Tibial nerve (tissue), 3 donors: ENCODE measurements at regions not wholly inside any gene's neighbourhood (a gene's known extent, or its start where the extent isn't known, plus 50 kb on each side); places are given as distances from the start of the nearest gene placed in this dataset.

Source experiments
- POLR2A ChIP-seq, 2 donors: fragments of 450-650 bp; IDR thresholded peaks; one replicate each; pipeline ENCODE4 v1.6.1; 2017; ENCODE audit warnings: antibody characterized with exemption in 2 of 2, mild to moderate bottlenecking in 2 of 2, moderate library complexity in 2 of 2
- TF ChIP-seq, protein P1 (sequence below), 5 experiments: fragments of 200-600 bp in 3 of 5; fragments of 450-650 bp in 2 of 5; sonication (generic) in 3 of 5; IDR thresholded peaks; one replicate each; pipeline ENCODE4 v1.5.1; 2016 to 2019; ENCODE audit warnings: antibody characterized with exemption in 5 of 5, mild to moderate bottlenecking in 3 of 5, moderate library complexity in 2 of 5

DNA sequence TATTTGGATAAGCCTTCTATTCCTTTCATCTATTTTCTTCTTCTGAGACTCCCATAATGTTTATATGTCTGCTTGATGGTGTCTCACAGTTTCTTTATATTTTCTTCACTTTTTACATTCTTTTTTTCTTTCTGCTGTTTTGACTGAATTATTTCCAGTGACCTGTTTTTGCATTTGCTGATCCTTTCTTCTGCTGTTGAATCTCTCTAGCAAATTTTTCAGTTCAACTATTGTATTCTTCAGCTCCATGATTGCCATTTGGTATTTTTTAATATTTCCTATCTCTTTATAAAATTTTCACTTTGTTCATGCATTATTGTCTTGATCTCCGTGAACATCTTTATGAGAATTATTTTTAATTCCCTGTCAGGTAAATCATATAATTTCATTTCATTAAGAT is 122.3 kb upstream of the ST6GALNAC5 start:
- TF ChIP-seq, protein P1, sequence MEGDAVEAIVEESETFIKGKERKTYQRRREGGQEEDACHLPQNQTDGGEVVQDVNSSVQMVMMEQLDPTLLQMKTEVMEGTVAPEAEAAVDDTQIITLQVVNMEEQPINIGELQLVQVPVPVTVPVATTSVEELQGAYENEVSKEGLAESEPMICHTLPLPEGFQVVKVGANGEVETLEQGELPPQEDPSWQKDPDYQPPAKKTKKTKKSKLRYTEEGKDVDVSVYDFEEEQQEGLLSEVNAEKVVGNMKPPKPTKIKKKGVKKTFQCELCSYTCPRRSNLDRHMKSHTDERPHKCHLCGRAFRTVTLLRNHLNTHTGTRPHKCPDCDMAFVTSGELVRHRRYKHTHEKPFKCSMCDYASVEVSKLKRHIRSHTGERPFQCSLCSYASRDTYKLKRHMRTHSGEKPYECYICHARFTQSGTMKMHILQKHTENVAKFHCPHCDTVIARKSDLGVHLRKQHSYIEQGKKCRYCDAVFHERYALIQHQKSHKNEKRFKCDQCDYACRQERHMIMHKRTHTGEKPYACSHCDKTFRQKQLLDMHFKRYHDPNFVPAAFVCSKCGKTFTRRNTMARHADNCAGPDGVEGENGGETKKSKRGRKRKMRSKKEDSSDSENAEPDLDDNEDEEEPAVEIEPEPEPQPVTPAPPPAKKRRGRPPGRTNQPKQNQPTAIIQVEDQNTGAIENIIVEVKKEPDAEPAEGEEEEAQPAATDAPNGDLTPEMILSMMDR (IDR thresholded peaks at IDR 0.05) = no peak
- TF ChIP-seq POLR2A (IDR thresholded peaks at IDR 0.05) = no peak
